Brain microvascular endothelial cell (primary cell): ENCODE measurements at regions not wholly inside any gene's neighbourhood (a gene's known extent, or its start where the extent isn't known, plus 50 kb on each side); places are given as distances from the start of the nearest gene placed in this dataset.

Experiments
- DNase-seq: peaks from one replicate; pipeline ENCODE4 v3.0.0-alpha.2; 2020
- H3K27ac ChIP-seq: fragments of 250-450 bp; sonication (Bioruptor Pico); 2 replicates; pipeline ENCODE4 v1.5.1; 2020; ENCODE audit warnings: mild to moderate bottlenecking, moderate library complexity
- H3K27me3 ChIP-seq: fragments of 250-450 bp; sonication (Bioruptor Pico); replicated peaks from 2 replicates; pipeline ENCODE4 v1.5.1; 2020; ENCODE audit warnings: mild to moderate bottlenecking
- H3K36me3 ChIP-seq: fragments of 250-450 bp; sonication (Bioruptor Pico); replicated peaks from 2 replicates; pipeline ENCODE4 v1.5.1; 2020; ENCODE audit warnings: mild to moderate bottlenecking
- H3K4me3 ChIP-seq: 2 replicates; pipeline ENCODE4 v1.5.1; 2011; ENCODE audit warnings: low read depth, mild to moderate bottlenecking, control low read depth, low read length, moderate library complexity
- in situ Hi-C: cut with HindIII; loops from 2 replicates; pipeline ENCODE4 v1.10.0; 2017; ENCODE audit warnings: low sequenced_read_pairs, low pct_ligation_motif_present
- TF ChIP-seq, protein P1 (sequence below): IDR thresholded peaks from 2 replicates; pipeline ENCODE4 v1.5.1; 2011; ENCODE audit warnings: low read depth, mild to moderate bottlenecking, moderate library complexity, low read length, control low read depth, inconsistent platforms; ENCODE audit errors: missing control alignments

DNA sequence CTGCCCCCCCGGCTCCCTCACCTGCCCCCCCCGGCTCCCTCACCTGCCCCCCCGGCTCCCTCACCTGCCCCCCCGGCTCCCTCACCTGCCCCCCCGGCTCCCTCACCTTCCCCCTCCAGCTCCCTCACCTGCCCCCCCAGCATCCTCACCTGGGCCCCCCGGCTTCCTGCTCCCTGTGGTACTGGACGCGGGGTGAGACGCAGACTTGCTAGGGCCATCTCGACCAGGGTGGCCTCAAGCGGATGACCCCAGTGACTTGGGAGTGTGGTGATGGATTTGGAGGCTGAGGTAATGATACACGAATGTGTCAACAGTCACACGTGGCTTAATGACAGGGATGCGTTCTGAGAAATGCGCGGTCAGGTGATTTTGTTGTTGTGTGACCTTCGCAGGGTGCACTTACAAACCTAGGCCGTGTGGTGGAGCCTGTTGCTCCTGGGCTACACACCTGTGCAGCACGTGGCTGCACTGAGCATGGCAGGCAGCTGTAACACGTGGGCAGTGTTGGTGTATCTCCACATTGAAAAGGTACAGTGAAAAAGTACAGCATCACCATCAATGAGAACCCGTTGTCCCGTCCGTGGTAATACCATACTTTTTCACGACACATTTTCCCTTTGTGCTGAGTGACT lies 197.8 kb downstream of the TEX29 start:
- DNase-seq = no peak
- TF ChIP-seq, protein P1, sequence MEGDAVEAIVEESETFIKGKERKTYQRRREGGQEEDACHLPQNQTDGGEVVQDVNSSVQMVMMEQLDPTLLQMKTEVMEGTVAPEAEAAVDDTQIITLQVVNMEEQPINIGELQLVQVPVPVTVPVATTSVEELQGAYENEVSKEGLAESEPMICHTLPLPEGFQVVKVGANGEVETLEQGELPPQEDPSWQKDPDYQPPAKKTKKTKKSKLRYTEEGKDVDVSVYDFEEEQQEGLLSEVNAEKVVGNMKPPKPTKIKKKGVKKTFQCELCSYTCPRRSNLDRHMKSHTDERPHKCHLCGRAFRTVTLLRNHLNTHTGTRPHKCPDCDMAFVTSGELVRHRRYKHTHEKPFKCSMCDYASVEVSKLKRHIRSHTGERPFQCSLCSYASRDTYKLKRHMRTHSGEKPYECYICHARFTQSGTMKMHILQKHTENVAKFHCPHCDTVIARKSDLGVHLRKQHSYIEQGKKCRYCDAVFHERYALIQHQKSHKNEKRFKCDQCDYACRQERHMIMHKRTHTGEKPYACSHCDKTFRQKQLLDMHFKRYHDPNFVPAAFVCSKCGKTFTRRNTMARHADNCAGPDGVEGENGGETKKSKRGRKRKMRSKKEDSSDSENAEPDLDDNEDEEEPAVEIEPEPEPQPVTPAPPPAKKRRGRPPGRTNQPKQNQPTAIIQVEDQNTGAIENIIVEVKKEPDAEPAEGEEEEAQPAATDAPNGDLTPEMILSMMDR = no peak
- Histone ChIP-seq H3K36me3 (no peaks in the 10 kb centered on the region), H3K27me3 (no peaks in the 10 kb centered on the region), H3K27ac (no peak overlapping the region), H3K4me3 (no peak overlapping the region)
- in situ Hi-C loops = no loop called here

DNA sequence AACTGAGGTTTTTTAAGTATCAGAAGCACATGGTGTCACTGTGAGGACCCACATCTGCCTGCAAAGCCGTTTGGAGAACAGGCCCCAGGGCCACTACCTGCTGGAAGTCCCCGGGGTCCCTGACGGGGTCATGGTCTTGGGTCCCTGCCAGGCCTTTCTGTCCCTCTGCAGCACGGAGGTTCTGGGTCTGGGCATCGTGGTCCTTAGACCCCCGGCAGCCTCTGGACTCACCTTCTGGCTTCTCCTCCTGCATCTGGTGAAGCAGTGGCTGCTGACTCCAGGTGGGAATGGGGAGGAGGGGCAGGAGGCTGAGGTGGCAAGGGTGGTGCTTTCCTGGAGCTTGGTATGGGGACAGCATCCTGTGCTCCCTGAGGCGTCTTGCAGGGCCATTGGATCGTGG lies 198.6 kb downstream of the TEX29 start:
- Histone ChIP-seq H3K27me3 (no peaks in the 10 kb centered on the region), H3K27ac (no peak overlapping the region), H3K4me3 (no peak overlapping the region), H3K36me3 (no peaks in the 10 kb centered on the region)
- DNase-seq = no peak
- in situ Hi-C loops = no loop called here
- TF ChIP-seq, protein P1 = no peak

DNA sequence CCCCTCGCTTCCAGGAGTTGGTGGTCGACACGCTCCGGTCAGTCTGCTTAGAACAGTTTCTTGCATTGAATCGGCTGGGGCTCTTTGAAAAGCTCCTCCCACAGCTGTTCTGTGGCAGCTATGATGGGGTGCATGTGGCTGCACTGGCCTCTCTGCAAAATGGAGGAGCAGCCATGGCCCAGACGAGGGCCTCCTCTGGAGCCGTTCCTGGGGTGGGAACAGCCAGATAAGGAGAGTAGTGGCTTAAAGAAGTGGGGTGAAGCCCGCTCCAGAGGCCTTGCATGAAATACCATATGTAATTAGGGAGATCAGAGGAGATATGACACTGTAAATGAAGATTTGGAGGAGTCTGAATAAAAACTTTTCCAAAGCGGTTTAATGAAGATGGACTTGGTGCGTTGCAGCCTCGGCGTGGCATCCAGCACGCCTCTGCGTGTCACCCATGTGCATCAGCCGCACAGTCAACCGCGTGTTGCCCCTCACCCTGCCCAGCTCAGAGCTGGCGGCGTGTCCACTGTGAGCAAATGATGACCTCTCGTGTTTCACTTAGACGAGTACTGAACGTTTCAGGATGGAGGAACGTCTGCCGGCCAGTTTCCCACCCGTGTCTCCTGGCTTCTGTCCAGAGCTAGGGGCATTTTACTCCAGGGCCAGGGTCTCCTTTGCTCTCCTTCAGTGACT lies 199.2 kb downstream of the TEX29 start:
- in situ Hi-C loops = no loop called here
- no peak overlapping the region for H3K4me3 ChIP-seq
- TF ChIP-seq, protein P1 = no peak
- no peaks in the 10 kb centered on the region for H3K27me3 ChIP-seq
- DNase-seq = no peak
- no peaks in the 10 kb centered on the region for H3K36me3 ChIP-seq
- no peak overlapping the region for H3K27ac ChIP-seq

DNA sequence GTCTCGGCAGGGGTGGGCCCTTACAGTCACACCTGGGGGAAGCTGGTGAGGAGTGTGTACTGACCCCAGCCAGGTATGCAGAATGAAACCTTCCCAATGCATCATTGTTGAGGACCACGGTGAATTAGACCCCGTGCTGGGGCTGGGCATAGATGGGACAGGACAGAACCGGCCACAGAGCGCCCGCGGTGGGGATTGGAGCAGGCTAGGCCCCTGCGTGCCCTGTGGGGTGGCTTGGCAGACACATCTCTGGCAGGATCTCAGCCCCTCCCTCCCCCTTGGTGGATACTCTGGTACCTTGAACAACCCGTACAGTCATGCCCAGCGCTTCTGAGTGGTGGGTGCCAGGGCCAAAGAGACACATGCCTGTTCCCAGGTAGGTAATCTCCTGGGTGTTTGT lies 200.6 kb downstream of the TEX29 start:
- H3K27me3 ChIP-seq = no peaks in the 10 kb centered on the region
- no peak overlapping the region for H3K4me3 ChIP-seq
- in situ Hi-C loops = no loop called here

DNA sequence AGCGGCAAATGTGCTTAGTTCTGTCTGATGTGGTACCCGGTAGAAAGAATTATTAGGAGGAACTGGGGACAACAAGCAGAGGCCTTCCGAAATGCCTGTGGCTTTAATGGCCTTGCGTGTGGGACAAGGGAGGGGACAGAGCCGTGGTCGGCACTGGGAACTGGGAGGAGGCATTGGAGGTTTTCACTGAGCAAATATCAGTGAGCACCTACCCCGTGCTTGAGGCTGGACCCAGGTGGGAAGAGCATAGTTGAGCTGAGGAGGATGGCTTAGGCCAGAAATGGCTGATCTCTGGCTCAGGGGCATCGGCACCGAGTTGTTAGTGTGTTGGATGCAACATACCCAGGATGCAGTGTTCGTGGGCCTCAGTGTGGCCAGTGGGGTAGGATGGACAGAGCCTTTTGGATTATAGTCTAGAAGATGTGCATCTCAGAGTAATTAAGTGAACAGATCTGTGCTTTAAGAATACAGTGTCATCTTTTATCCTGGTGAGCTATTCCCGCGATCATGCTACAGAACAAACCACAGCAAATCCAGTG lies 201.3 kb downstream of the TEX29 start:
- Histone ChIP-seq H3K27me3 (no peaks in the 10 kb centered on the region), H3K27ac (no peak overlapping the region), H3K36me3 (no peaks in the 10 kb centered on the region), H3K4me3 (no peak overlapping the region)
- in situ Hi-C loops = no loop called here
- TF ChIP-seq, protein P1 = no peak
- DNase-seq = no peak

More for the DNA sequence above, 200.6 kb downstream of the TEX29 start:
- TF ChIP-seq, protein P1 = no peak
- DNase-seq = no peak
- no peak overlapping the region for H3K27ac ChIP-seq
- H3K36me3 ChIP-seq = no peaks in the 10 kb centered on the region
